ENCODE measurements at regions not wholly inside any gene's neighbourhood (a gene's known extent, or its start where the extent isn't known, plus 50 kb on each side); places are given as distances from the start of the nearest gene placed in this dataset.

DNA sequence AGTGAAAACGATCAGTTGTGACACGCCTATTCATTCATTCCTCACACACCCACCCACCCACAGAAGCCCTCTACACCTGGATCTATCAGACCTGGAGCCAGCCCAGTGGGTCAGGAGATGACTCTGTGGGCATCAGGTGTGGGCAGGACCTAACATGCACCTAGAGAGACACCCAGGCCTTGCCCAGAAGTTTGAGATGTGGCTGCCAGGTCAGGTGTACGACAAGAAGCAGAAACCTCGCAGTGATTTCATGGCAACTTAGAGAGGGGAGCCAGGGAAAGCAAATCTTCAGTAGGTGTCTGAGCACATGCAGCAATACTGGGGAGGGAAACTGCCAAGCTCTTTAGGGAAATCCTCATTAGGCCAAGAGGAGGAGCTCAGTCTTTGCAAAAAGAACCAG lies 264.7 kb upstream of the ROPN1 start:
- Histone ChIP-seq H3K36me3 (no peaks in the 10 kb centered on the region), H3K27ac (no peak overlapping the region), H3K27me3 (no peaks in the 10 kb centered on the region), H3K4me1 (no peaks in the 10 kb centered on the region), H3K4me3 (no peak overlapping the region), H3K9me3 (no peaks in the 10 kb centered on the region)
- intact Hi-C loops (cut with DNase I; ENCODE audit: low total_unique reads) = no loop called here
- no peak for DNase-seq (ENCODE audit: low spot score in 2 of 2)
- TF ChIP-seq, protein P1, sequence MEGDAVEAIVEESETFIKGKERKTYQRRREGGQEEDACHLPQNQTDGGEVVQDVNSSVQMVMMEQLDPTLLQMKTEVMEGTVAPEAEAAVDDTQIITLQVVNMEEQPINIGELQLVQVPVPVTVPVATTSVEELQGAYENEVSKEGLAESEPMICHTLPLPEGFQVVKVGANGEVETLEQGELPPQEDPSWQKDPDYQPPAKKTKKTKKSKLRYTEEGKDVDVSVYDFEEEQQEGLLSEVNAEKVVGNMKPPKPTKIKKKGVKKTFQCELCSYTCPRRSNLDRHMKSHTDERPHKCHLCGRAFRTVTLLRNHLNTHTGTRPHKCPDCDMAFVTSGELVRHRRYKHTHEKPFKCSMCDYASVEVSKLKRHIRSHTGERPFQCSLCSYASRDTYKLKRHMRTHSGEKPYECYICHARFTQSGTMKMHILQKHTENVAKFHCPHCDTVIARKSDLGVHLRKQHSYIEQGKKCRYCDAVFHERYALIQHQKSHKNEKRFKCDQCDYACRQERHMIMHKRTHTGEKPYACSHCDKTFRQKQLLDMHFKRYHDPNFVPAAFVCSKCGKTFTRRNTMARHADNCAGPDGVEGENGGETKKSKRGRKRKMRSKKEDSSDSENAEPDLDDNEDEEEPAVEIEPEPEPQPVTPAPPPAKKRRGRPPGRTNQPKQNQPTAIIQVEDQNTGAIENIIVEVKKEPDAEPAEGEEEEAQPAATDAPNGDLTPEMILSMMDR (IDR thresholded peaks at IDR 0.05) = no peak
- no peak for TF ChIP-seq POLR2AphosphoS5 (IDR thresholded peaks at IDR 0.05)
- TF ChIP-seq POLR2A (IDR thresholded peaks at IDR 0.05) = no peak

DNA sequence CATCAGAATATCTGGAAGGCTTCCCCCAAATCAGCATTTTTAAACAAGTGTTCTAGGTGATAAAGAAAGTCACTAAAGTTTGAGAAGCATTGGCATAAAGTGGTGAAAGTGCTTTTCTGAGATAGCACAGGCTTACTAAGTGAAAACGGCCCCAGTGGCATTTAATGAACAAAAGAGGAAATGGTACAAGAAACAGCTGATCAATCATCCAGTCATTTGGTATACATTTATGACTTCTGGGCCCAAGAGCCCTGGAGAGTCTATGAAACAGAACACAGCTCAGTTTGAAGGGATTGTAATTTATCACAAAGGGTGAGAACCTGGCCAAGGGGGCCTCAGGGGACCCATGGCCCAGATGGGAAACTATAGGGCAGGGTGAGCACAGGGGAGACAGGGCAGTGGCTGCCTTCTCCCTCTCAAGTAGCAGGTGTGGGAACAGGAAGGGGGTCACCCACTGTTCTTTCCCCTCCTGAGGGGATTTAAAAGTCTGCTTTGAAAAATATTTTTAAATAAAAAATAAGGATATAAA lies 265.5 kb upstream of the ROPN1 start:
- H3K27me3 ChIP-seq = no peaks in the 10 kb centered on the region
- H3K4me1 ChIP-seq = no peaks in the 10 kb centered on the region
- no peak for TF ChIP-seq POLR2AphosphoS5 (IDR thresholded peaks at IDR 0.05)
- no peak for TF ChIP-seq POLR2A (IDR thresholded peaks at IDR 0.05)
- TF ChIP-seq, protein P1 (IDR thresholded peaks at IDR 0.05) = no peak
- H3K9me3 ChIP-seq = no peaks in the 10 kb centered on the region
- no peak overlapping the region for H3K4me3 ChIP-seq
- H3K36me3 ChIP-seq = no peaks in the 10 kb centered on the region
- no peak overlapping the region for H3K27ac ChIP-seq
- DNase-seq (ENCODE audit: low spot score in 2 of 2) = no peak
- intact Hi-C loops (cut with DNase I; ENCODE audit: low total_unique reads) = no loop called here

DNA sequence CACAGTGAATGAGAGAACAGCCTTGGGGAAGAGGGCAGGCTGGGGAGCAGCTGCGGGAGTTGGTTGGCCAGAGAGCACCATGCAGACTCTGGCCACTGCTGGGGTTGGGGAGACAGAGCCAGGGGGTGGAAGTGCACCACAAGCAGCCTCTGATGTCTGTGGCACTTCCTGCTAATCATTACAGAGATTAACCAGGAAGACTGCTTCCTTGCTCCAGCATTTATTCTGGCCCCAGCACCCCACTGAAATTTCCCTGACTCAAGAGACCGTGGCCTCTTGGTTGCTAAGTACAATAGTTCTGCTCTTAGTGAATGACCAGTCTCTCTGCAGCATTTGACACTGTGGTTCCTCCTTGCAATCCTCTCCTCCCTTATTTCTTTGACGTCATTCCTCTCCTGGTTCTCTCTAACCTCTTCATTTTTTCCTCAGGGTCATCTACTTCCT lies 266.2 kb upstream of the ROPN1 start:
- Histone ChIP-seq H3K36me3 (no peaks in the 10 kb centered on the region), H3K27ac (peak overlapping the region in 1 of 2 donors; percentile 48), H3K9me3 (no peaks in the 10 kb centered on the region), H3K27me3 (no peaks in the 10 kb centered on the region), H3K4me3 (no peak overlapping the region), H3K4me1 (no peaks in the 10 kb centered on the region)
- TF ChIP-seq, protein P1 (IDR thresholded peaks at IDR 0.05) = no peak
- no peak for TF ChIP-seq POLR2A (IDR thresholded peaks at IDR 0.05)
- no peak for TF ChIP-seq POLR2AphosphoS5 (IDR thresholded peaks at IDR 0.05)
- intact Hi-C loops (cut with DNase I; ENCODE audit: low total_unique reads) = no loop called here
- no peak for DNase-seq (ENCODE audit: low spot score in 2 of 2)

DNA sequence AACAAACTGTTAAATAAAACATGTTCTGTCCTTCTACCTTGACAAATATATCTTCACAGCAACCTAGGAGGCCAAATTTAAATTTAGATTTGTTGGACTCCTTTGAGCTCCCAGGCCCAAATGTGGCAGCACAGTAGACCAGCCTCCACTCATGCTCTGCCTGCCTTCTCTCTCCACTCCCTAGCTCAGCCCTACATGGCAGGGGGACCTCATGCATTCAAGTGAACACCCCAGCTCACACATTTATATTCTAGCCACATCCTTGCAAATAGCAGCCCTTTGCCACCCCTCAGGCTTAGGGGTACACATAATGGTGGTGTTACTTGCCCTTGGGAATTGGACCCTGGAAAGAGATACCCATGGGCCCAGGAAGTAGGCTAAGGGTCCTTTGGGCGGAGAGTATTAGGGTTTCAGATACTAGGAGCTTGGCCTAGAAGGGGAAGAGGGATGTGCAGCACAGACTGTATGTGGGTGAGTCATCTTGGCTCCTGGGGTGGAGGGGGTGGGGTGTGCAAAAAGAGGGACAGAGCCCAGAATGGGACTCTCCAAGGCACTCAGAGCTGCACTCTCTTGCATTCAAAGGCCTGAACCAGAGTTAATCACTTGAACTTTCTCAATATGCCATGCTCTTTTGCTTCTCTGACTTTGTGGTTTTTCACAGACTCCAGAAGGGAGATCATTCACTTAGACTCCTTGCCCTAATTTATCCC lies 268.4 kb upstream of the ROPN1 start:
- Histone ChIP-seq H3K4me1 (no peaks in the 10 kb centered on the region), H3K4me3 (no peak overlapping the region), H3K27ac (peak overlapping the region in 1 of 2 donors; percentile 60), H3K9me3 (no peaks in the 10 kb centered on the region), H3K27me3 (no peaks in the 10 kb centered on the region), H3K36me3 (no peaks in the 10 kb centered on the region)
- TF ChIP-seq, protein P1 (IDR thresholded peaks at IDR 0.05) = no peak
- TF ChIP-seq POLR2A (IDR thresholded peaks at IDR 0.05) (no peak), POLR2AphosphoS5 (IDR thresholded peaks at IDR 0.05) (no peak)
- intact Hi-C loops (cut with DNase I; ENCODE audit: low total_unique reads) = loop anchor here (1.0 kb wide), 1 partner anchor 18 kb away; no protein-coding TSS in a partner anchor
- DNase-seq (ENCODE audit: low spot score in 2 of 2) = no peak

DNA sequence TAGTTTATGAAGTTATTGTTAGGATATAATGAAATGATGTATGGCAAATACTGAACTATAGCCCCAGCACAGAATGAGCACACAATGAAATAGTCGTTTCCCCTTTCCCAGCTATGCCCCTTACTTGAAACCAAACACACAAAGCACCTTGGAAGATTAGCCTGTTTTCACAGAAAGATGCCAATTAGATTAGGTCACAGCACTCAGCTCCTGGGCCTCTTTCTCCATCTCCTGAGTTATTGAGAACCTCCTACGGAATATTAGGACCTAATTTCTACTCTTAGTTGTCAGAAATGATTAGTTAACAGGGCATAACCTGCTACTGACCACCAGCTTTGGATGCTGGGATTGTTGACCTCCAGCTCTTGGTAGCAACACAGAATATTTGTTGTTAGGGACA lies 269.4 kb upstream of the ROPN1 start:
- no peaks in the 10 kb centered on the region for H3K27me3 ChIP-seq
- DNase-seq (ENCODE audit: low spot score in 2 of 2) = no peak
- TF ChIP-seq, protein P1 (IDR thresholded peaks at IDR 0.05) = no peak
- no peak for TF ChIP-seq POLR2A (IDR thresholded peaks at IDR 0.05)
- no peak for TF ChIP-seq POLR2AphosphoS5 (IDR thresholded peaks at IDR 0.05)
- H3K4me1 ChIP-seq = peaks cover 0 to 2% of the 10 kb centered on the region in 2 donors
- H3K9me3 ChIP-seq = no peaks in the 10 kb centered on the region
- H3K4me3 ChIP-seq = no peak overlapping the region
- peak overlapping the region in 1 of 2 donors; percentile 49 for H3K27ac ChIP-seq
- intact Hi-C loops (cut with DNase I; ENCODE audit: low total_unique reads) = no loop called here
- no peaks in the 10 kb centered on the region for H3K36me3 ChIP-seq
